ENCODE measurements at regions not wholly inside any gene's neighbourhood (a gene's known extent, or its start where the extent isn't known, plus 50 kb on each side); places are given as distances from the start of the nearest gene placed in this dataset.

DNA sequence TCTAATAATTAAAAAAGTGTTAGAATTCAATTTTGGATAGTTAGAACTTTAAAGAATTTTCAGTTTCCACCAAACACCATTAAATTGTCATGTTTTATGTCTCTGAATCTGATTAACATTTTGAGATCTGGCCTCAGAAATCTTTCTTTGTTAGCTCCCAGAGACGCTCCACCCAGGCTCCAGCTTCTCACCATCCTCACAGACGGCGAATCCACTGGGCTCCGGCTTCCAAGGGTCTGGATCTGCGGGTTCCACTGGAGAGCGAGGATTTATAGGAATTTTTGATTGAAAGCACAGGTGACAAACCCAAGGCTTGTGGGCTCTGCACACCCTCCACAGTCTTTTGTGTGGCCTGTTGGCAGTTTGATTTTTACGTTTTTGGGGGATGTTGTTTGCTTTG is 160.6 kb downstream of the URI1 start:
- Mint-ChIP-seq H3K27me3 (ENCODE audit: unreplicated experiment) (peaks cover 2% of the 10 kb centered on the region), H3K36me3 (ENCODE audit: low read depth, unreplicated experiment) (no peaks in the 10 kb centered on the region), H3K4me1 (ENCODE audit: unreplicated experiment) (no peaks in the 10 kb centered on the region)

DNA sequence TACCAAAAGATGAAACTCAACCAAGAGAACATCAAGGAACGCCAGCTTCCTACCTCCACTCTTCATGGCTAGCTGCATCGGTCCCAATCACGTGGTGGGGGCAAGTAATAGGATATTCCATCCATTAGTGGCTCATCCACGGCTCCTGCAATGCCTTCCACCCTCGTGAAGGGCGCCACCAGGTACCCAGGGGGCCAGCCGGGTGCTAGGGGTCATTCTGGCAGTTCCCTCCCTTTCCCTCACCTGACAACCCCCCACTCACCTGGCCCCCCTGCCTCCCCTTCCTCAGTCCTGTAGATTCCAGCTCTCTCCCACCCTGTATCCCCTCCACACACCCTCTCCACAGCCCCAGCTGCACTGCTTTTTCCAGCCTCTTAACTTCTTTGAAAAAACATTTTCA is 161.9 kb downstream of the URI1 start:
- TF ChIP-seq, protein P1, sequence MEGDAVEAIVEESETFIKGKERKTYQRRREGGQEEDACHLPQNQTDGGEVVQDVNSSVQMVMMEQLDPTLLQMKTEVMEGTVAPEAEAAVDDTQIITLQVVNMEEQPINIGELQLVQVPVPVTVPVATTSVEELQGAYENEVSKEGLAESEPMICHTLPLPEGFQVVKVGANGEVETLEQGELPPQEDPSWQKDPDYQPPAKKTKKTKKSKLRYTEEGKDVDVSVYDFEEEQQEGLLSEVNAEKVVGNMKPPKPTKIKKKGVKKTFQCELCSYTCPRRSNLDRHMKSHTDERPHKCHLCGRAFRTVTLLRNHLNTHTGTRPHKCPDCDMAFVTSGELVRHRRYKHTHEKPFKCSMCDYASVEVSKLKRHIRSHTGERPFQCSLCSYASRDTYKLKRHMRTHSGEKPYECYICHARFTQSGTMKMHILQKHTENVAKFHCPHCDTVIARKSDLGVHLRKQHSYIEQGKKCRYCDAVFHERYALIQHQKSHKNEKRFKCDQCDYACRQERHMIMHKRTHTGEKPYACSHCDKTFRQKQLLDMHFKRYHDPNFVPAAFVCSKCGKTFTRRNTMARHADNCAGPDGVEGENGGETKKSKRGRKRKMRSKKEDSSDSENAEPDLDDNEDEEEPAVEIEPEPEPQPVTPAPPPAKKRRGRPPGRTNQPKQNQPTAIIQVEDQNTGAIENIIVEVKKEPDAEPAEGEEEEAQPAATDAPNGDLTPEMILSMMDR (IDR thresholded peaks at IDR 0.05; ENCODE audit: unreplicated experiment), result no peak
- Mint-ChIP-seq H3K27me3 (ENCODE audit: unreplicated experiment) (peaks cover 2% of the 10 kb centered on the region), H3K27ac (ENCODE audit: unreplicated experiment) (no peak overlapping the region), H3K4me1 (ENCODE audit: unreplicated experiment) (no peaks in the 10 kb centered on the region), H3K9me3 (ENCODE audit: unreplicated experiment) (no peaks in the 10 kb centered on the region), H3K4me3 (ENCODE audit: unreplicated experiment) (no peak overlapping the region), H3K36me3 (ENCODE audit: low read depth, unreplicated experiment) (no peaks in the 10 kb centered on the region)
- DNase-seq (ENCODE audit: low spot score), result no peak

More for the DNA sequence above, 160.6 kb downstream of the URI1 start:
- no peak overlapping the region for H3K27ac Mint-ChIP-seq (ENCODE audit: unreplicated experiment)
- no peak for DNase-seq (ENCODE audit: low spot score)
- H3K4me3 Mint-ChIP-seq (ENCODE audit: unreplicated experiment), result no peak overlapping the region
- TF ChIP-seq, protein P1 (IDR thresholded peaks at IDR 0.05; ENCODE audit: unreplicated experiment), result no peak
- no peaks in the 10 kb centered on the region for H3K9me3 Mint-ChIP-seq (ENCODE audit: unreplicated experiment)

DNA sequence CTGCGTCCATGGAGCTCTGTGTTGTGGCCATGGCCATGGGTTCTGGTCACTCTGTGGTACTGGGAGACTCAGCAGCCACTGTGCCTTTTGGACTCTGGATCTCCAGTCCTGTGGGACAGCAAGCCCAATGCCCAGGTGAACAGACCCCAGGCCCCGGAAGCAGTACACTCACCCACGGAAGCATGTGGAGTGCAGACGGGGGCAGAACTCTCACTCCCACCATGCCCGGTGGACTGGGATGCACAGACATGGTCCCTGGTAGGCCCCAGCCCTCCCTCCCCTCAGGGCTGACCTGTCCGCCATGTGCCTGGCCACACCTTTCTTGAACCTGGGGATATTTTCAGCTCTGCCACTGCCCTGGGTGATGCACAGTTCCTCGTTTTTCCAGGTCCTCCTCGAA is 163.3 kb downstream of the URI1 start:
- peaks cover 2% of the 10 kb centered on the region for H3K27me3 Mint-ChIP-seq (ENCODE audit: unreplicated experiment)
- no peaks in the 10 kb centered on the region for H3K36me3 Mint-ChIP-seq (ENCODE audit: low read depth, unreplicated experiment)
- H3K9me3 Mint-ChIP-seq (ENCODE audit: unreplicated experiment), result no peaks in the 10 kb centered on the region
- no peak overlapping the region for H3K27ac Mint-ChIP-seq (ENCODE audit: unreplicated experiment)
- DNase-seq (ENCODE audit: low spot score), result no peak
- no peaks in the 10 kb centered on the region for H3K4me1 Mint-ChIP-seq (ENCODE audit: unreplicated experiment)
- TF ChIP-seq, protein P1 (IDR thresholded peaks at IDR 0.05; ENCODE audit: unreplicated experiment), result no peak
- no peak overlapping the region for H3K4me3 Mint-ChIP-seq (ENCODE audit: unreplicated experiment)

DNA sequence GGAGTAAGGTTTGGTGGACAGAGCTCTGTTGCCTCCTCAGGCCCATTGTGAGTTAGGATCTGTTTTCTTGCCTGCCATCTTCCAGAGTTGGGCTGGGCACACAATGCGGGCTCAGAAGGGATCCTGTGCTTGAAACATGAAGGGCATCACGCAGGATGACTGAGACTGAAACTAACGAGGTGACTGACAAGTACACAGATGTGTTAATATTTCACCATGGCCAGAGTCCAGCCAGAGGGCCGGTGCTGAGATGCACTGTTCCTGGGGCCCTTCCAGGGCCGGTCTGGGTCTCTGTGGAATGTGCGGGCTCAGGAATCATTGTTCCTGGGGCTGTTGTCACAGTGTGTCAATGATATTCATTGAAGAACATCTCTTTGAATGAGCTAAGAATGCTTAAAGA is 163.7 kb downstream of the URI1 start:
- H3K36me3 Mint-ChIP-seq (ENCODE audit: low read depth, unreplicated experiment), result no peaks in the 10 kb centered on the region
- no peak for DNase-seq (ENCODE audit: low spot score)
- H3K4me3 Mint-ChIP-seq (ENCODE audit: unreplicated experiment), result no peak overlapping the region
- H3K27me3 Mint-ChIP-seq (ENCODE audit: unreplicated experiment), result peaks cover 2% of the 10 kb centered on the region
- no peak overlapping the region for H3K27ac Mint-ChIP-seq (ENCODE audit: unreplicated experiment)
- H3K9me3 Mint-ChIP-seq (ENCODE audit: unreplicated experiment), result no peaks in the 10 kb centered on the region
- TF ChIP-seq, protein P1 (IDR thresholded peaks at IDR 0.05; ENCODE audit: unreplicated experiment), result no peak
- no peaks in the 10 kb centered on the region for H3K4me1 Mint-ChIP-seq (ENCODE audit: unreplicated experiment)

DNA sequence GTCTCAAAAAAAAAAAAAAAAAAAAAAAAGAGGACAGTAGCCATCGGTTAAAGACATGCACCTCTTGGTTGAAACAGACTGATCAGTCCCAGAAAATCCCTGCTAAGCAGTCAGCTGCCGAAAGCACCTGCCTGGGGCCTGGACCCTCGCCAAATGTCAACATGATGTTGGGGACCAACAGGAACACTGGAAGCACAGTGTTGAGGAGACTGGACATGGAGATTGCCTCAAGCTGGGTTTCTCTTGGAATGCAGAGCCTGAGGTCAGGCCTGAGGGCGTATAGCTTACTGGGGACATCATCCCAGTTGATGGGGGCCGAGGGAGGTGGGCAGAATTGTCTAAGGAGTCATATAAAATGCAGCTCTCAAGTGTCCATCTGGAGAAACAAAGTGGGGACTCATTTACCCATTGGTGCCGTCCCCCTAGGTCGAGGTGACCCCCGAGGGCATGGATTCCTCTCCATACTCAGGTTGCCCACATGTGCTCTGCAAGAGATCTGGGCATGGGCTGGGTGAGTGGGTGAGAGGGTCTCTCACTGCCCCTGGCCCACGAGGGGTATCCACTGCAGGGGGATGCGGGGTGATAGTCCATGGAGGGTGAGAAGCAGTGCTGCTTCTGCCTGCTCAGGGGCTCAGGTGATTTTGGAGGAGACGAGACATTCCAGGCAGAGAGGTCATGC is 164.5 kb downstream of the URI1 start:
- H3K4me1 Mint-ChIP-seq (ENCODE audit: unreplicated experiment), result no peaks in the 10 kb centered on the region
- H3K4me3 Mint-ChIP-seq (ENCODE audit: unreplicated experiment), result no peak overlapping the region
- H3K27me3 Mint-ChIP-seq (ENCODE audit: unreplicated experiment), result peaks cover 2% of the 10 kb centered on the region
- TF ChIP-seq, protein P1 (IDR thresholded peaks at IDR 0.05; ENCODE audit: unreplicated experiment), result no peak
- H3K27ac Mint-ChIP-seq (ENCODE audit: unreplicated experiment), result no peak overlapping the region
- no peak for DNase-seq (ENCODE audit: low spot score)
- H3K9me3 Mint-ChIP-seq (ENCODE audit: unreplicated experiment), result no peaks in the 10 kb centered on the region
- no peaks in the 10 kb centered on the region for H3K36me3 Mint-ChIP-seq (ENCODE audit: low read depth, unreplicated experiment)
